Neuron (in vitro differentiated cells): ENCODE measurements at regions not wholly inside any gene's neighbourhood (a gene's known extent, or its start where the extent isn't known, plus 50 kb on each side); places are given as distances from the start of the nearest gene placed in this dataset.

Experiments
- H2AFZ ChIP-seq: one replicate; pipeline ENCODE4 v1.6.1; 2013; ENCODE audit warnings: low read depth, mild to moderate bottlenecking, inconsistent platforms, low read length, moderate library complexity
- H3K27me3 ChIP-seq: one replicate; pipeline ENCODE4 v1.6.1; 2013; ENCODE audit warnings: low read length; ENCODE audit not compliant: insufficient read depth
- H3K36me3 ChIP-seq: one replicate; pipeline ENCODE4 v1.6.1; 2013; ENCODE audit warnings: low read length; ENCODE audit not compliant: insufficient read depth
- H3K4me1 ChIP-seq: one replicate; pipeline ENCODE4 v1.6.1; 2013; ENCODE audit warnings: low read length; ENCODE audit not compliant: insufficient read depth
- H3K4me3 ChIP-seq: 2 replicates; pipeline ENCODE4 v1.5.1; 2013; ENCODE audit warnings: mild to moderate bottlenecking, low read length, moderate library complexity
- H3K9me3 ChIP-seq: one replicate; pipeline ENCODE4 v1.6.1; 2013; ENCODE audit warnings: low read length

DNA sequence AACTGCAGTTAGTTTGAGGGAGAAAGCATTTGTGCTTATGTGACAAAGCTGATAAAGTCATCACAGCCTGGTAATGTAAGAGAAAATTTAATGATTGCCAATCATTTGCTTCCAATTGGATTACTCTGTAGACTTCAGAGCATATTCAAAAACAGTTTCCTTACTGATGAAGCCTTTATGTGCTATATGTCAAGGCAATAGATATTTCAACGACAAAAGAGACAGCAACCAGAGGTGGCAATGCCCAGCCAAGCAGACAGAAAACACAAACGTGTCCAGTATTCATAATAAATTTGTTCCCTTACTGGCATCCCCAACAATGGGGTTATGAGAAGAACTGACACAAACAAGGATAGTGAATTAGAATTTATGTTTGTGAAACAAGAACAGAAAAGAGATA is 1840.3 kb upstream of the PCDH7 start:
- no peaks in the 10 kb centered on the region for H3K27me3 ChIP-seq
- H3K4me1 ChIP-seq: no peaks in the 10 kb centered on the region
- no peaks in the 10 kb centered on the region for H3K36me3 ChIP-seq
- H3K4me3 ChIP-seq: no peak overlapping the region
- no peaks in the 10 kb centered on the region for H3K9me3 ChIP-seq
- no peak overlapping the region for H2AFZ ChIP-seq

DNA sequence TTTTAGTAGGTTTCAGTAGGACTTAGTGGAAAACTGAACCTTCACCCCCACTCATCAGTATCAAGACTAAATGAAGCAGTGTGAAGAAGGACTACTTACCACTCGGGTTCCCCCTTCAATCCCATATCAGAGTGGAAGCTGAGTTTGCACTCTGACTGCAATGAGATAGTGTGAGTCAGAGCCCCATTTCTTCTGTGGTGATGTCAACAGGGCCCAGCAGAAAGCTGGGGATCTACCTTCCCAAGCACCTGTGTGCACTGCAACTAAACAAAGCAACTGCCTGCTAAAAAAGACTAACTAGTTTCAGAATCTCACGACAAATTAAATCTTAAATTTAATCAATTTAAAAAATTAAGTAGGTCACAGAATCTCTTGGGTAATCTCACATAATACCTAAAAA is 1837.0 kb upstream of the PCDH7 start:
- H3K4me1 ChIP-seq: no peaks in the 10 kb centered on the region
- H3K36me3 ChIP-seq: no peaks in the 10 kb centered on the region
- H3K4me3 ChIP-seq: no peak overlapping the region
- H3K27me3 ChIP-seq: no peaks in the 10 kb centered on the region
- no peak overlapping the region for H2AFZ ChIP-seq
- no peaks in the 10 kb centered on the region for H3K9me3 ChIP-seq

GRCh38 chr4:28886934-28887333 is 1833.2 kb upstream of the PCDH7 start:
- no peaks in the 10 kb centered on the region for H3K27me3 ChIP-seq

DNA sequence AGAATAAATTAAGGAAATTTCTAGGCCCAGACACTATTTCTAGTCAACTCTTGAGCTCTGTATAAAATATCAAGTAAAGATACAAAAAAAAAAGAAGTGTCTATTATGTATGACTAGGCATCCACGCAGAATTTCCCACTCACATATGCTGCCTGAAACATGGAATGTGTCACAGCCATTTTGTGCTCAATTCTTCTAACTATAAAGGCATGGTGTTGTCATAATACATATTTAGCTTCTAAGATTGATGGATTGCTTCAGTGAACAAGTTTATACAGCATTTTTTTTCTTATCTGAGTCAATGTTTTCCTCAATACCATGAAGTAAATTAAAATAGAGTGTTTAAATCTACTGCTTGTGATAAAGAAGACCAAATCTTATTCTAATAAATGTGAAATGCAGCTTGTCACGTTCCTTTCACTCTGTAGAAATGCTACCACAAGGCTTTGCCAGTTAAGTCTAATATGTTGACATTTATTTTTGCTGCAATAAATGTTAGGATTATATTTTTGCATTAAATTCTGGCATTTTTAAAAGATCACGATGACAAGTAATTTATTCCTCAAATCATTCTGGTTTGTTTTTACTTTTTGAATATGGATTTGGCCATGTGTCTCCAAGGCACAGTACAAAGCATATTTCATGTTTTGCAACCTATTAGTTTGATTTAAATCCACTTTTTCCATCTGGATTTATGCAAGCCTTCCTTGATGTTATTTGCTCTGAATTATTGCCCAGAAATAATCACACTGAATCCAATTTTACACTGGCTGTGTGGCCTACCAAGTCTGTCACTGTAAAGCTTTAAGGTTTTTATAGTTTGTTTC is 1829.0 kb upstream of the PCDH7 start:
- Histone ChIP-seq H3K36me3 (no peaks in the 10 kb centered on the region), H3K4me1 (no peaks in the 10 kb centered on the region), H2AFZ (no peak overlapping the region), H3K4me3 (no peak overlapping the region), H3K27me3 (no peaks in the 10 kb centered on the region), H3K9me3 (no peaks in the 10 kb centered on the region)

More at GRCh38 chr4:28886934-28887333, 1833.2 kb upstream of the PCDH7 start:
- Histone ChIP-seq H3K4me3 (no peak overlapping the region), H3K4me1 (no peaks in the 10 kb centered on the region), H3K36me3 (no peaks in the 10 kb centered on the region), H2AFZ (no peak overlapping the region), H3K9me3 (no peaks in the 10 kb centered on the region)

DNA sequence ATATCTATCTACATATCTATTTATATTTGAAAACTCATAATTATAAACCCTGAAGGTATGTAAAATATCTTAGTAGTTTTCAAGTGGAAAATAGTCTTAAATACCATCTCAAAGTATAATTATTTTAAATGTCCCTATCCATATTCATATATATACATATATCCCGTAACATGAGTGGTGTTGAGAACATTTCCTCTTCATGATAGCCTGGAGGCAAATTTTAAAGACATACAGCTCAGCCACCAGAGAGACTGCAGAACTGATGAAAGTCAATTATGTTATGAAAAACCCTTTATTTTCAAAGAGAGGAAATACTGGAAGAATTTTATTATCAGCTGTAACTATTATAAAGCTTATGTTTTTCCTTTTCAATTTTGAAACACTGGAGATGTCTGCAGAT is 1806.7 kb upstream of the PCDH7 start:
- Histone ChIP-seq H3K4me3 (no peak overlapping the region), H2AFZ (no peak overlapping the region), H3K4me1 (no peaks in the 10 kb centered on the region), H3K9me3 (no peaks in the 10 kb centered on the region), H3K36me3 (no peaks in the 10 kb centered on the region), H3K27me3 (no peaks in the 10 kb centered on the region)

DNA sequence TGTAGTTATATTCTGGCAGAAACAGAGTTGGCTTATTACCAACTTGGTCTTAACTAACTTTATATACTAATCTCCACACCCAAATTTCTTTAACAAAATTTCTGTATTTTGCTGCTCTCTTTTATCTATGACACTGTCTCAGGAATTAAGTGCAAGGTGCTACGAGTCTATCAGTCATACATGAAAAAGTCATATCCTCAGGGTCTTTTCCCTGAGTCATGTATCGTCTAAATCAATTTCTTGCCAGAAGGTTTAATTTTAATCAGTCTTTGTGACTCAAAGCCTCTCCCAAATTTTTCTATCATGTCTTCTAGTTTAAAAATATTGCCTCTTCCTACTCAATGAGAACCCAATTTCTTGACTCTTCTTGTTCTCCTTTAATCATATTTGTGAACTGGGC is 1803.6 kb upstream of the PCDH7 start:
- no peaks in the 10 kb centered on the region for H3K4me1 ChIP-seq
- no peaks in the 10 kb centered on the region for H3K36me3 ChIP-seq
- H3K4me3 ChIP-seq: no peak overlapping the region
- no peaks in the 10 kb centered on the region for H3K27me3 ChIP-seq
- no peaks in the 10 kb centered on the region for H3K9me3 ChIP-seq
- no peak overlapping the region for H2AFZ ChIP-seq

DNA sequence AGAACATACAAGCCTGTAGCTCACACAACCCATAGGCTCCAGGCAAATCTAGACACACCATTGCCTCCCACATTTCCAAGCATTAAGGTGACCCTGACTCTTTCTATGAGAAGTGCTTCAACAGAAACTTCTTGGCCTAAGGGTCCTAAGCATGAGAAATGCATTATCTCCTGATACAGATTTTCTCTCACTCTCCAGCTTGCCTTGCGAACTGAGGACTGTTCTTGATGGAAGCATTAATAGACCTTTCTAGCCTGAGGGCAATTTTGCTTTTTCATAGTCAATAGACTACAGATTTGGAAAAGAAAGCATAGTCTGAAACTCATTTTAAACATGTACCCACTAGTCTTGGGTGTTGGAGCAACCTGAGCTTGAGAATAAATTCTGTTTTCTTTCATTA is 1801.3 kb upstream of the PCDH7 start:
- Histone ChIP-seq H3K4me1 (peaks cover 4% of the 10 kb centered on the region), H3K27me3 (no peaks in the 10 kb centered on the region)

DNA sequence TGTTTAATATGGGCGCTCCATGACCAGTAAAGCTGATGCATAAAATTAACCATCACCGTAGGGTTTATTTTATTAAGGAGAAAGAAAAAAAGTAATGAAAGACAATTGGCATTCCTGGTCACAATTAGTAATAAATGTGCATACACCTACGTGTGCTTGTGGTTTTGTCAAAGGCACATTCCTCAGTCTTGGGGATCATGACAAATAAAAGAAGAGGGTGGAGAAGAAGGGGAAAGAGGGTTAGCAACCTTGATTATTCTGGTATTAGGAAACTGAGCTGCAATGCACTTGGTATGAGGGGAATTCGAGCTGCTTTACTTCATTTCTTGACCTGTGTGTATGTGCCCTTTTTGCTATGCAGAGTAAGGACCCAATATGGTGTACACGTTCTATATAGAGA is 1798.3 kb upstream of the PCDH7 start:
- no peaks in the 10 kb centered on the region for H3K36me3 ChIP-seq
- no peak overlapping the region for H2AFZ ChIP-seq
- H3K4me1 ChIP-seq: peaks cover 13% of the 10 kb centered on the region
- H3K4me3 ChIP-seq: no peak overlapping the region
- H3K27me3 ChIP-seq: no peaks in the 10 kb centered on the region
- H3K9me3 ChIP-seq: peaks cover 2% of the 10 kb centered on the region

More for the DNA sequence above, 1801.3 kb upstream of the PCDH7 start:
- no peak overlapping the region for H2AFZ ChIP-seq
- peaks cover 2% of the 10 kb centered on the region for H3K9me3 ChIP-seq
- H3K4me3 ChIP-seq: no peak overlapping the region
- H3K36me3 ChIP-seq: no peaks in the 10 kb centered on the region

DNA sequence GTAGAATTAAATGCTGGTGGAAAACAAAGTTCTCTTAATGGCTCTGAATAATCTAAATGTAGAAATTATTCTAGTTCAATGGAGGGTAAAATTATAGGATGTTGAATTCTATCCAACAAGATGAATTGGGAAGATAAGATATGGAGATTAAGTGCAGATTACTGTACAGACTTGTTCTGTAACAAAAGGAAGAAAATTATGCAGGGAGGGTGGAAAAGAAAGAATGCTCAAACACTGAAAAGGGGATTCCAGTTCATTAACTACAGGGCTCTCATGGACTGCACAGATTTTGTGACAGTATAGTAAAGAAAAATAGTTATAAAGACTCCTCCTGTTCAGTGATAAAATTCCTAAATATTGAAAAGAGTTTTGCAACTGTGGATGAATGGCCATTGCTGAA is 1794.0 kb upstream of the PCDH7 start:
- Histone ChIP-seq H3K4me1 (peaks cover 26% of the 10 kb centered on the region), H3K27me3 (no peaks in the 10 kb centered on the region), H3K9me3 (peaks cover 2% of the 10 kb centered on the region), H3K4me3 (no peak overlapping the region), H3K36me3 (no peaks in the 10 kb centered on the region), H2AFZ (no peak overlapping the region)

GRCh38 chr4:28942631-28943030 is 1777.5 kb upstream of the PCDH7 start:
- Histone ChIP-seq H3K4me3 (no peak overlapping the region), H2AFZ (no peak overlapping the region), H3K9me3 (no peaks in the 10 kb centered on the region), H3K36me3 (no peaks in the 10 kb centered on the region), H3K4me1 (peaks cover 3% of the 10 kb centered on the region), H3K27me3 (no peaks in the 10 kb centered on the region)

- Histone ChIP-seq H3K27me3 (no peaks in the 10 kb centered on the region), H3K36me3 (no peaks in the 10 kb centered on the region), H2AFZ (no peak overlapping the region), H3K4me1 (no peaks in the 10 kb centered on the region), H3K9me3 (no peaks in the 10 kb centered on the region), H3K4me3 (no peak overlapping the region)
These were observed 1772.8 kb upstream of the PCDH7 start for GRCh38 chr4:28947374-28947773.

DNA sequence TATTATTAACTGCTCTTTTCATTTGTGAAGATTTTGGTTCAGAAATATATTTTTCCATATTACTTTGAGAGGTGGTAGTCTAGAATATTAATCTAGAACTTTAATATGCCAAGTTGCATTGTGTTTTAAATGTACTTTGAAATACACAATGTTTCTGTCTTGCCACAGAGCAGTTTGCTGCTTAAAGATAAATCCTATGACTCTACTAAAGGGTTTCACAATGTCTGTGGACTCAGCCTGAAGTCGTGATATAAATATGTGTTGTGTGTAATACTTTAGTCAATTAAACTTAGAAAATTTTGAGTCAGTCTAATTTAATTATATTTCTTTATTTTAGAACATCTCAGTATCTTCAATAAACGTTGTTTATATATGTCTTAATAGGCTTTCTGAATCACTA is 1771.7 kb upstream of the PCDH7 start:
- no peaks in the 10 kb centered on the region for H3K36me3 ChIP-seq
- H2AFZ ChIP-seq: no peak overlapping the region
- H3K4me1 ChIP-seq: no peaks in the 10 kb centered on the region
- no peak overlapping the region for H3K4me3 ChIP-seq
- no peaks in the 10 kb centered on the region for H3K9me3 ChIP-seq
- H3K27me3 ChIP-seq: no peaks in the 10 kb centered on the region

GRCh38 chr4:28966982-28967381 is 1753.2 kb upstream of the PCDH7 start:
- Histone ChIP-seq H2AFZ (no peak overlapping the region), H3K4me3 (no peak overlapping the region), H3K36me3 (no peaks in the 10 kb centered on the region), H3K27me3 (no peaks in the 10 kb centered on the region), H3K9me3 (no peaks in the 10 kb centered on the region), H3K4me1 (no peaks in the 10 kb centered on the region)
